GM23338 (cell line): ENCODE measurements at regions not wholly inside any gene's neighbourhood (a gene's known extent, or its start where the extent isn't known, plus 50 kb on each side); places are given as distances from the start of the nearest gene placed in this dataset.

ENCODE experiments used
- CTCF ChIP-seq, 2 experiments: fragments of 200-600 bp in 1 of 2; sonication (generic) in 1 of 2; conservative IDR thresholded peaks; 2 replicates each; pipeline versions ENCODE4 v1.5.1 to v1.6.1; 2016 to 2017; ENCODE audit warnings: antibody characterized with exemption in 2 of 2, low read depth in 2 of 2, mild to moderate bottlenecking in 2 of 2, moderate library complexity in 1 of 2
- ETS1 ChIP-seq: IDR thresholded peaks from 2 replicates; pipeline ENCODE4 v1.6.1; 2016; ENCODE audit warnings: antibody characterized with exemption

- TF ChIP-seq CTCF (conservative IDR thresholded peaks at IDR 0.05; ENCODE audit: low read depth in 2 of 2) = no peak
- TF ChIP-seq ETS1 = no peak
These were observed 144.7 kb upstream of the LYZL2 start for GRCh38 chr10:30774261-30774660.
